GM23338 (cell line): ENCODE measurements at regions not wholly inside any gene's neighbourhood (a gene's known extent, or its start where the extent isn't known, plus 50 kb on each side); places are given as distances from the start of the nearest gene placed in this dataset.

Experiments
- ATAC-seq: fragments of 200-7000 bp; cut with Tn5 transposase; 3 replicates; pipeline ENCODE4 v1.9.1; 2020
- DNase-seq: peaks from one replicate; pipeline ENCODE4 v3.0.0-alpha.2; 2015; ENCODE audit warnings: low spot score
- H2AFZ ChIP-seq: fragments of 200-600 bp; sonication (generic); 2 replicates; pipeline ENCODE4 v1.8.0; 2016; ENCODE audit warnings: antibody characterized with exemption, mild to moderate bottlenecking, moderate library complexity
- H3F3A ChIP-seq: fragments of 200-600 bp; sonication (generic); replicated peaks from 2 replicates; pipeline ENCODE4 v1.8.0; 2017; ENCODE audit warnings: antibody characterized with exemption, mixed run types, low read depth
- H3K27ac ChIP-seq: fragments of 200-600 bp; sonication (generic); 2 replicates; pipeline ENCODE4 v1.6.1; 2016; ENCODE audit warnings: low read depth
- H3K27me3 ChIP-seq: fragments of 200-600 bp; sonication (generic); 2 replicates; pipeline ENCODE4 v1.8.0; 2016; ENCODE audit warnings: mild to moderate bottlenecking, mixed run types, moderate library complexity; ENCODE audit not compliant: insufficient read depth
- H3K36me3 ChIP-seq: fragments of 200-600 bp; sonication (generic); 2 replicates; pipeline ENCODE4 v1.8.0; 2016; ENCODE audit warnings: mild to moderate bottlenecking; ENCODE audit not compliant: insufficient read depth
- H3K4me1 ChIP-seq: fragments of 200-600 bp; sonication (generic); 2 replicates; pipeline ENCODE4 v1.8.0; 2016; ENCODE audit warnings: mild to moderate bottlenecking, moderate library complexity; ENCODE audit not compliant: insufficient read depth
- H3K4me2 ChIP-seq: fragments of 200-600 bp; sonication (generic); 2 replicates; pipeline ENCODE4 v1.7.1; 2017; ENCODE audit warnings: mixed run types
- H3K4me3 ChIP-seq: fragments of 200-600 bp; sonication (generic); 2 replicates; pipeline ENCODE4 v1.6.1; 2016; ENCODE audit warnings: mixed run types
- H3K79me2 ChIP-seq: fragments of 200-600 bp; sonication (generic); replicated peaks from 2 replicates; pipeline ENCODE4 v1.8.0; 2017; ENCODE audit warnings: mild to moderate bottlenecking; ENCODE audit not compliant: insufficient read depth
- H3K9me2 ChIP-seq: fragments of 200-600 bp; sonication (generic); 2 replicates; pipeline ENCODE4 v1.8.0; 2017; ENCODE audit not compliant: insufficient read depth
- H4K20me1 ChIP-seq: fragments of 200-600 bp; sonication (generic); replicated peaks from 2 replicates; pipeline ENCODE4 v1.8.0; 2017; ENCODE audit warnings: mild to moderate bottlenecking; ENCODE audit not compliant: insufficient read depth
- H3K27ac Mint-ChIP-seq: 2 replicates; pipeline ENCODE4 v1.8.0; 2020; ENCODE audit warnings: inconsistent platforms, mild to moderate bottlenecking, moderate library complexity, mixed read lengths
- H3K27me3 Mint-ChIP-seq: 3 replicates; pipeline ENCODE4 v1.8.0; 2022; ENCODE audit warnings: low read depth, mild to moderate bottlenecking, moderate library complexity, mixed read lengths, inconsistent platforms; ENCODE audit not compliant: insufficient read depth, poor library complexity
- H3K36me3 Mint-ChIP-seq: 3 replicates; pipeline ENCODE4 v1.8.0; 2021; ENCODE audit warnings: low read depth, mild to moderate bottlenecking, inconsistent platforms, moderate library complexity, mixed read lengths
- H3K4me1 Mint-ChIP-seq: 3 replicates; pipeline ENCODE4 v1.8.0; 2020; ENCODE audit warnings: mild to moderate bottlenecking, inconsistent platforms, mixed read lengths
- H3K4me3 Mint-ChIP-seq: 3 replicates; pipeline ENCODE4 v1.8.0; 2021; ENCODE audit warnings: moderate library complexity, mild to moderate bottlenecking, inconsistent platforms, mixed read lengths
- H3K9me3 Mint-ChIP-seq: 3 replicates; pipeline ENCODE4 v1.8.0; 2020; ENCODE audit warnings: moderate library complexity, mild to moderate bottlenecking, inconsistent platforms, mixed read lengths
- CREB1 ChIP-seq: fragments of 250-450 bp; sonication (Bioruptor Pico); IDR thresholded peaks from 2 replicates; pipeline ENCODE4 v1.5.0; 2020; ENCODE audit warnings: low read depth, mild to moderate bottlenecking, moderate library complexity
- CTCF ChIP-seq, 2 experiments: fragments of 200-600 bp in 1 of 2; sonication (generic) in 1 of 2; conservative IDR thresholded peaks; 2 replicates each; pipeline versions ENCODE4 v1.5.1 to v1.6.1; 2016 to 2017; ENCODE audit warnings: antibody characterized with exemption in 2 of 2, low read depth in 2 of 2, mild to moderate bottlenecking in 2 of 2, moderate library complexity in 1 of 2
- ETS1 ChIP-seq: IDR thresholded peaks from 2 replicates; pipeline ENCODE4 v1.6.1; 2016; ENCODE audit warnings: antibody characterized with exemption
- EZH2 ChIP-seq: fragments of 200-600 bp; sonication (generic); IDR thresholded peaks from one replicate; pipeline ENCODE4 v1.8.0; 2017; ENCODE audit warnings: antibody characterized with exemption, mild to moderate bottlenecking, low read depth; ENCODE audit not compliant: unreplicated experiment
- EZH2phosphoT487 ChIP-seq: fragments of 200-600 bp; sonication (generic); IDR thresholded peaks from one replicate; pipeline ENCODE4 v1.8.1; 2018; ENCODE audit warnings: antibody characterized with exemption; ENCODE audit not compliant: unreplicated experiment
- JUNB ChIP-seq: IDR thresholded peaks from one replicate; pipeline ENCODE4 v1.6.1; 2016; ENCODE audit warnings: antibody characterized with exemption; ENCODE audit not compliant: unreplicated experiment
- NANOG ChIP-seq: IDR thresholded peaks from 2 replicates; pipeline ENCODE4 v1.6.1; 2016; ENCODE audit warnings: antibody characterized with exemption, borderline replicate concordance
- REST ChIP-seq: IDR thresholded peaks from one replicate; pipeline ENCODE4 v1.6.1; 2018; ENCODE audit warnings: antibody characterized with exemption; ENCODE audit not compliant: unreplicated experiment
- STAT1 ChIP-seq: IDR thresholded peaks from one replicate; pipeline ENCODE4 v1.6.1; 2016; ENCODE audit warnings: antibody characterized with exemption; ENCODE audit not compliant: unreplicated experiment
- ZNF114 ChIP-seq: fragments of 250-450 bp; sonication (Bioruptor Pico); IDR thresholded peaks from 2 replicates; pipeline ENCODE4 v1.5.0; 2020; ENCODE audit warnings: mild to moderate bottlenecking, moderate library complexity
- ZNF331 ChIP-seq: fragments of 250-450 bp; sonication (Bioruptor Pico); IDR thresholded peaks from 2 replicates; pipeline ENCODE4 v1.5.0; 2020; ENCODE audit warnings: low read depth, mild to moderate bottlenecking, moderate library complexity
- TF ChIP-seq, protein P1 (sequence below): fragments of 250-450 bp; sonication (Bioruptor Pico); IDR thresholded peaks from 2 replicates; pipeline ENCODE4 v1.5.0; 2020; ENCODE audit warnings: mild to moderate bottlenecking, moderate library complexity

DNA sequence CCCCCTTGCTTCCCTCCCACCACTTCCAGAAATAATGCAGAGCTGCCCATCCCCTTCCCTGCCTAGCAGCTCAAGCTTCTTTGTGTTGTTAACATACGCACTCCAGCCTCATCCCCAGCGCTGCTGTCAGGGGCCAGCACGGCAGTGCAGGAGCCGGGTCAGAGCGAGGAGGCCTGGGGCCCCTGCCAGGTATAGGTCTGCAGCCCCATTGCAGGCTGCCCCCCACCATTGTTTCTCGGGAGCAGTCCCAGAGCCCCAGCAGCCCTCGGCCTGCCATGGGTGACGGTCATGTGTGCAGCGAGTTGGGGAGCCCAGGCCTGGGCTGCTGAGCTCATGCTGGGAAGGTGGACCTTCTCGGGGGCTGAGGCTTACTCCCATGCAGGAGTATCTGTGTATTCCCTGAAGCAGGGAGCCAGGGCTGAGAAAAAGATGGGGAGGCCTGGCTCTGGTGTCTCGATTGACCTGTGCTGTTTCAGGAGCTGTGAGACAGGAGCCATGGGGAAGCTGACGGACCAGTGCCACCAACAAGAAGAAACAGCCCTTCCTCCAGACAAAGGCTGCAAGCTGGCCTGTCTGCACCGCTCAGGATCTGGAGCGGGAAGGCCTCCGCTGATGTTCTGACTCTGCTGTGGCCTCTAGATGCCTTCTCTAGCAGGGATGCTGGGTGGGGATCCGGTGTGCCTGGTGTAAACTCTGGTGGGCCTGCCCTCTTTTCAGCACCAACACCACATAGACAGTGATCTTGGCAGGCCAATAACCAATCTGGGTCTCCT lies 220.5 kb upstream of the B3GAT1 start:
- Mint-ChIP-seq H3K4me3 (no peak overlapping the region), H3K36me3 (no peaks in the 10 kb centered on the region), H3K4me1 (peaks cover 8% of the 10 kb centered on the region), H3K27ac (no peak overlapping the region; the same call in 1 of the 2 replicates), H3K27me3 (peaks cover 14% of the 10 kb centered on the region), H3K9me3 (no peaks in the 10 kb centered on the region)
- no peaks in the 10 kb centered on the region for H3K36me3 ChIP-seq
- no peaks in the 10 kb centered on the region for H3K9me2 ChIP-seq
- H3K27ac ChIP-seq, result no peak overlapping the region
- H4K20me1 ChIP-seq, result no peaks in the 10 kb centered on the region
- H3F3A ChIP-seq, result no peaks in the 10 kb centered on the region
- peak overlapping the region; percentile 66; the same call in 1 of the 2 replicates for H2AFZ ChIP-seq
- H3K4me3 ChIP-seq, result no peak overlapping the region
- H3K4me1 ChIP-seq, result no peaks in the 10 kb centered on the region
- no peak for TF ChIP-seq JUNB
- no peak for TF ChIP-seq CREB1 (CRISPR knock-in tag)
- TF ChIP-seq EZH2phosphoT487, result no peak
- no peak for TF ChIP-seq ZNF114 (CRISPR knock-in tag)
- no peak for TF ChIP-seq ZNF331 (CRISPR knock-in tag)
- TF ChIP-seq, protein P1, sequence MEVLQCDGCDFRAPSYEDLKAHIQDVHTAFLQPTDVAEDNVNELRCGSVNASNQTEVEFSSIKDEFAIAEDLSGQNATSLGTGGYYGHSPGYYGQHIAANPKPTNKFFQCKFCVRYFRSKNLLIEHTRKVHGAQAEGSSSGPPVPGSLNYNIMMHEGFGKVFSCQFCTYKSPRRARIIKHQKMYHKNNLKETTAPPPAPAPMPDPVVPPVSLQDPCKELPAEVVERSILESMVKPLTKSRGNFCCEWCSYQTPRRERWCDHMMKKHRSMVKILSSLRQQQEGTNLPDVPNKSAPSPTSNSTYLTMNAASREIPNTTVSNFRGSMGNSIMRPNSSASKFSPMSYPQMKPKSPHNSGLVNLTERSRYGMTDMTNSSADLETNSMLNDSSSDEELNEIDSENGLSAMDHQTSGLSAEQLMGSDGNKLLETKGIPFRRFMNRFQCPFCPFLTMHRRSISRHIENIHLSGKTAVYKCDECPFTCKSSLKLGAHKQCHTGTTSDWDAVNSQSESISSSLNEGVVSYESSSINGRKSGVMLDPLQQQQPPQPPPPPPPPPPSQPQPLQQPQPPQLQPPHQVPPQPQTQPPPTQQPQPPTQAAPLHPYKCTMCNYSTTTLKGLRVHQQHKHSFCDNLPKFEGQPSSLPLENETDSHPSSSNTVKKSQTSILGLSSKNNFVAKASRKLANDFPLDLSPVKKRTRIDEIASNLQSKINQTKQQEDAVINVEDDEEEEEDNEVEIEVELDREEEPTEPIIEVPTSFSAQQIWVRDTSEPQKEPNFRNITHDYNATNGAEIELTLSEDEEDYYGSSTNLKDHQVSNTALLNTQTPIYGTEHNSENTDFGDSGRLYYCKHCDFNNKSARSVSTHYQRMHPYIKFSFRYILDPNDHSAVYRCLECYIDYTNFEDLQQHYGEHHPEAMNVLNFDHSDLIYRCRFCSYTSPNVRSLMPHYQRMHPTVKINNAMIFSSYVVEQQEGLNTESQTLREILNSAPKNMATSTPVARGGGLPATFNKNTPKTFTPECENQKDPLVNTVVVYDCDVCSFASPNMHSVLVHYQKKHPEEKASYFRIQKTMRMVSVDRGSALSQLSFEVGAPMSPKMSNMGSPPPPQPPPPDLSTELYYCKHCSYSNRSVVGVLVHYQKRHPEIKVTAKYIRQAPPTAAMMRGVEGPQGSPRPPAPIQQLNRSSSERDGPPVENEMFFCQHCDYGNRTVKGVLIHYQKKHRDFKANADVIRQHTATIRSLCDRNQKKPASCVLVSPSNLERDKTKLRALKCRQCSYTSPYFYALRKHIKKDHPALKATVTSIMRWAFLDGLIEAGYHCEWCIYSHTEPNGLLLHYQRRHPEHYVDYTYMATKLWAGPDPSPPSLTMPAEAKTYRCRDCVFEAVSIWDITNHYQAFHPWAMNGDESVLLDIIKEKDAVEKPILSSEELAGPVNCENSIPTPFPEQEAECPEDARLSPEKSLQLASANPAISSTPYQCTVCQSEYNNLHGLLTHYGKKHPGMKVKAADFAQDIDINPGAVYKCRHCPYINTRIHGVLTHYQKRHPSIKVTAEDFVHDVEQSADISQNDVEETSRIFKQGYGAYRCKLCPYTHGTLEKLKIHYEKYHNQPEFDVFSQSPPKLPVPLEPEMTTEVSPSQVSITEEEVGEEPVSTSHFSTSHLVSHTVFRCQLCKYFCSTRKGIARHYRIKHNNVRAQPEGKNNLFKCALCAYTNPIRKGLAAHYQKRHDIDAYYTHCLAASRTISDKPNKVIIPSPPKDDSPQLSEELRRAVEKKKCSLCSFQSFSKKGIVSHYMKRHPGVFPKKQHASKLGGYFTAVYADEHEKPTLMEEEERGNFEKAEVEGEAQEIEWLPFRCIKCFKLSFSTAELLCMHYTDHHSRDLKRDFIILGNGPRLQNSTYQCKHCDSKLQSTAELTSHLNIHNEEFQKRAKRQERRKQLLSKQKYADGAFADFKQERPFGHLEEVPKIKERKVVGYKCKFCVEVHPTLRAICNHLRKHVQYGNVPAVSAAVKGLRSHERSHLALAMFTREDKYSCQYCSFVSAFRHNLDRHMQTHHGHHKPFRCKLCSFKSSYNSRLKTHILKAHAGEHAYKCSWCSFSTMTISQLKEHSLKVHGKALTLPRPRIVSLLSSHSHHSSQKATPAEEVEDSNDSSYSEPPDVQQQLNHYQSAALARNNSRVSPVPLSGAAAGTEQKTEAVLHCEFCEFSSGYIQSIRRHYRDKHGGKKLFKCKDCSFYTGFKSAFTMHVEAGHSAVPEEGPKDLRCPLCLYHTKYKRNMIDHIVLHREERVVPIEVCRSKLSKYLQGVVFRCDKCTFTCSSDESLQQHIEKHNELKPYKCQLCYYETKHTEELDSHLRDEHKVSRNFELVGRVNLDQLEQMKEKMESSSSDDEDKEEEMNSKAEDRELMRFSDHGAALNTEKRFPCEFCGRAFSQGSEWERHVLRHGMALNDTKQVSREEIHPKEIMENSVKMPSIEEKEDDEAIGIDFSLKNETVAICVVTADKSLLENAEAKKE (CRISPR knock-in tag), result no peak
- TF ChIP-seq CTCF (conservative IDR thresholded peaks at IDR 0.05; ENCODE audit: low read depth in 2 of 2), result no peak
- TF ChIP-seq REST, result no peak
- TF ChIP-seq NANOG, result no peak
- TF ChIP-seq STAT1, result no peak
- TF ChIP-seq EZH2, result no peak
- TF ChIP-seq ETS1, result no peak
- H3K79me2 ChIP-seq, result no peaks in the 10 kb centered on the region
- DNase-seq (peak; percentile 20), ATAC-seq (peak; percentile 86)
- no peak overlapping the region for H3K4me2 ChIP-seq
- no peaks in the 10 kb centered on the region for H3K27me3 ChIP-seq
